Breast epithelium (tissue), 4 donors: ENCODE measurements at regions not wholly inside any gene's neighbourhood (a gene's known extent, or its start where the extent isn't known, plus 50 kb on each side); places are given as distances from the start of the nearest gene placed in this dataset.
A peak's percentile ranks its signal among the peaks of the same experiment; 100 is the strongest.

Source experiments
- DNase-seq, 2 donors: peaks; one replicate each; pipeline ENCODE4 v3.0.0-alpha.2; 2019; ENCODE audit warnings: low spot score in 2 of 2
- H3K27ac ChIP-seq, 2 donors: fragments of 200-600 bp; sonication (generic) in 1 of 2; one replicate each; pipeline ENCODE4 v1.5.1; 2016 to 2019; ENCODE audit warnings: mild to moderate bottlenecking in 1 of 2
- H3K27me3 ChIP-seq, 2 donors: fragments of 200-600 bp; sonication (generic) in 1 of 2; one replicate each; pipeline versions ENCODE4 v1.5.1 to v1.6.0; 2017 to 2019; ENCODE audit warnings: control low read depth in 1 of 2, mild to moderate bottlenecking in 1 of 2
- H3K36me3 ChIP-seq: fragments of 200-600 bp; one replicate; pipeline ENCODE4 v1.5.1; 2019
- H3K4me1 ChIP-seq, 2 donors: fragments of 200-600 bp; sonication (generic); one replicate each; pipeline ENCODE4 v1.5.1; 2016 to 2019; ENCODE audit warnings: control low read depth in 1 of 2
- H3K4me3 ChIP-seq, 3 donors: fragments of 200-600 bp; sonication (generic); 1 replicate in 2 of 3; 2 replicates in 1 of 3; pipeline ENCODE4 v1.5.1; 2016 to 2019; ENCODE audit warnings: mild to moderate bottlenecking in 3 of 3, moderate library complexity in 2 of 3
- H3K9me3 ChIP-seq, 2 donors: fragments of 200-600 bp; sonication (generic) in 1 of 2; one replicate each; pipeline ENCODE4 v1.5.1; 2016 to 2019; ENCODE audit warnings: control low read depth in 1 of 2
- POLR2A ChIP-seq: fragments of 450-650 bp; IDR thresholded peaks from one replicate; pipeline ENCODE4 v1.6.1; 2016; ENCODE audit warnings: antibody characterized with exemption, mild to moderate bottlenecking, moderate library complexity
- POLR2AphosphoS5 ChIP-seq, 3 donors: sonication (generic); formaldehyde crosslinking; IDR thresholded peaks; one replicate each; pipeline ENCODE4 v1.6.1; 2017; ENCODE audit warnings: antibody characterized with exemption in 3 of 3
- intact Hi-C: fragments of 100-400 bp; cut with DNase I; formaldehyde crosslinking; loops from one replicate; pipeline ENCODE4 v1.15.1; 2023; ENCODE audit warnings: low total_unique reads
- TF ChIP-seq, protein P1 (sequence below), 3 donors: fragments of 450-650 bp; IDR thresholded peaks; one replicate each; pipeline ENCODE4 v1.5.1; 2016 to 2017; ENCODE audit warnings: antibody characterized with exemption in 3 of 3, mild to moderate bottlenecking in 3 of 3, moderate library complexity in 3 of 3

DNA sequence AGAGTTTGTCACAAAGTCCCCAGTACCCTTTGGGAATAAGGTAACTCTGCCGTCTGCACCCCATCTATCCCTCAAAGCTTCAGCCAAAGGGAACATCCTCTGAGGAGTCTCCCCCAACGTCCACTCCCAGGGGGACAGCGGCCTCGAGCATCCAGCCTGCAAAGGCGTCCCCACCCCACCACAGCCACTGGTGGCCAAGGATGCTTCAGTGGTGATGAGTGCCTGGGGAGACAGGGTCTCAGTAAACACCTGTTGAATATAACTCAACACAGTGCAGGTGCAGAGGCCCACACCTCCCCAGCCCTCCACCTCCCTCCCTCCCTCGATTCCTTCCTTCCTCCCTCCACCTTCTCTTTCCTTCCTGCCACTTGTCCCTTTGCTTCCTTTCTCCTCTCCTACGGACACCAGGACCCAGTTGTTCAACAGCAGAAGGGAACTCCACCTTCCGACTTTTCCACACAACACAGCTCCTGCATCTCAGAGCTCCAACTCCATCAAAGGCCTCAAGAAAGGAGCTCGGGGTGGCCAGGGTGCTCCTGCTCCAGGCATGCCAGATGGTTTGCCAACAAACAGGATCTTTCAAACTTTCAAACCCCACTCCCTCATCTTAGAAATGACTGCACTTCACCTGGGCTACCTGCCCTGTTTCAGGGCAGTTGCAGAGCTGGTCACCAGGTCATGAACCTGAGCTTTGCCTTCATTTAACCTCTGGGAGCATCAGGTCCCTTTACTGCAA is 87.8 kb upstream of the SNTG2 start:
- no peak overlapping the region for H3K27ac ChIP-seq
- no peaks in the 10 kb centered on the region for H3K9me3 ChIP-seq
- no peaks in the 10 kb centered on the region for H3K4me1 ChIP-seq
- no peak for TF ChIP-seq POLR2AphosphoS5 (IDR thresholded peaks at IDR 0.05)
- TF ChIP-seq, protein P1, sequence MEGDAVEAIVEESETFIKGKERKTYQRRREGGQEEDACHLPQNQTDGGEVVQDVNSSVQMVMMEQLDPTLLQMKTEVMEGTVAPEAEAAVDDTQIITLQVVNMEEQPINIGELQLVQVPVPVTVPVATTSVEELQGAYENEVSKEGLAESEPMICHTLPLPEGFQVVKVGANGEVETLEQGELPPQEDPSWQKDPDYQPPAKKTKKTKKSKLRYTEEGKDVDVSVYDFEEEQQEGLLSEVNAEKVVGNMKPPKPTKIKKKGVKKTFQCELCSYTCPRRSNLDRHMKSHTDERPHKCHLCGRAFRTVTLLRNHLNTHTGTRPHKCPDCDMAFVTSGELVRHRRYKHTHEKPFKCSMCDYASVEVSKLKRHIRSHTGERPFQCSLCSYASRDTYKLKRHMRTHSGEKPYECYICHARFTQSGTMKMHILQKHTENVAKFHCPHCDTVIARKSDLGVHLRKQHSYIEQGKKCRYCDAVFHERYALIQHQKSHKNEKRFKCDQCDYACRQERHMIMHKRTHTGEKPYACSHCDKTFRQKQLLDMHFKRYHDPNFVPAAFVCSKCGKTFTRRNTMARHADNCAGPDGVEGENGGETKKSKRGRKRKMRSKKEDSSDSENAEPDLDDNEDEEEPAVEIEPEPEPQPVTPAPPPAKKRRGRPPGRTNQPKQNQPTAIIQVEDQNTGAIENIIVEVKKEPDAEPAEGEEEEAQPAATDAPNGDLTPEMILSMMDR (IDR thresholded peaks at IDR 0.05) = no peak
- intact Hi-C loops = no loop called here
- H3K36me3 ChIP-seq = no peaks in the 10 kb centered on the region
- no peaks in the 10 kb centered on the region for H3K27me3 ChIP-seq
- H3K4me3 ChIP-seq = no peak overlapping the region
- DNase-seq = no peak

DNA sequence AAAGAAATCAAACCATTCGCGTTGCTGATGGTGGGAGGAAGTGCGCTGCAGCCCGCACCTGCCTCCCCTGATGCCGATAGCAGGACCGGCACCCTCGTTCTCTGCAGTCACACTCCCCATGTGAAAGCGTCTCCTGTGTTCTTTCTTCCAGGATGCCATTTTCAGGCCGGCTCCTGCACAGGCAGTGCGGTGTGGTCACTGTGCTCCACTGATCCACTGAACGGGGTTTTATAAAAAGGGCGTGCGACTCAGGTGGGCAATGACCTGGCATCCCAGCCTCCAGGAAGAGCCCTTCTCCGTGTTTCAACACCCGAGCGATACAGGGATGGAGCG is 88.3 kb upstream of the SNTG2 start:
- no peaks in the 10 kb centered on the region for H3K4me1 ChIP-seq
- no peaks in the 10 kb centered on the region for H3K36me3 ChIP-seq
- intact Hi-C loops = no loop called here
- peak in 1 of 2 donors; percentile 20 for DNase-seq
- TF ChIP-seq, protein P1 (IDR thresholded peaks at IDR 0.05) = no peak
- TF ChIP-seq POLR2AphosphoS5 (IDR thresholded peaks at IDR 0.05) = no peak
- no peak for TF ChIP-seq POLR2A
- H3K4me3 ChIP-seq = no peak overlapping the region
- H3K9me3 ChIP-seq = no peaks in the 10 kb centered on the region
- H3K27ac ChIP-seq = no peak overlapping the region
- H3K27me3 ChIP-seq = no peaks in the 10 kb centered on the region

DNA sequence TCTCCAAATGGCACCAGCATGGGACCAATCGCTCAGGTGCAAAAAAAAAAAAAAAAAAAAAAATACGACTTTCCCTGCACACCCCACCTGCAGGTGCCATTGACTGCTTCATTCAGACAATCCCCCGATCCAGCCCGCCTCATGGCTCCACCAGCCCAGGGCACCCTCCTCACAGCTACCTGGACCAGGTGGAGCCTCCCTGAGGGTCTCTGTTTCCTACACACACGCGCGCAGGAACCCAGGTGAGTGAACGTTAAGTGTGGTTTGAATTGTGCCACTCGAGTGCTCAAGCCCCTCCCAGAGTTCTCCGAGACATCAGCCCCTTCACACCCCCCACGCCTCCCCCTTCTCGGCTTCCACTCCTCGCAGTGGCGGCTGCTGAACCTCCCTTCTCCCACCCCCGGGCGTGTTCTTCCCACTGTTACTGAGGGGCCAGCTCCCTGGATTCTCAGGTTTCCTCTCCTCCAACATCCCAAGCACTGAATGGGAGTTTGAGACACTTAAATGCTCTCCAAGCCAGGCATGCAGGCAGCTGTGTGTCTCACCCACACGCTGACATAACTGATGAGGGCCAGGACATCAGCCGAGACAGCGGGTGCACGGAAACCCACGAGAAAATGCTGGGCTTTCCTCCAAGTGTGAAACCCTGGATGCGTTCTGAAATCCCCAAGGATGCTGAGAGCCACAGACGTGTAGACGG is 88.8 kb upstream of the SNTG2 start:
- Histone ChIP-seq H3K36me3 (no peaks in the 10 kb centered on the region), H3K4me3 (no peak overlapping the region), H3K4me1 (no peaks in the 10 kb centered on the region), H3K9me3 (no peaks in the 10 kb centered on the region), H3K27me3 (no peaks in the 10 kb centered on the region), H3K27ac (no peak overlapping the region)
- peak in 1 of 2 donors; percentile 20 for DNase-seq
- TF ChIP-seq POLR2AphosphoS5 (IDR thresholded peaks at IDR 0.05) (no peak), POLR2A (no peak)
- TF ChIP-seq, protein P1 (IDR thresholded peaks at IDR 0.05) = no peak
- intact Hi-C loops = no loop called here

- no peaks in the 10 kb centered on the region for H3K27me3 ChIP-seq
- H3K4me1 ChIP-seq = no peaks in the 10 kb centered on the region
- intact Hi-C loops = no loop called here
- no peak overlapping the region for H3K4me3 ChIP-seq
- no peaks in the 10 kb centered on the region for H3K36me3 ChIP-seq
- no peak overlapping the region for H3K27ac ChIP-seq
- TF ChIP-seq POLR2A = no peak
- no peak for TF ChIP-seq POLR2AphosphoS5 (IDR thresholded peaks at IDR 0.05)
- TF ChIP-seq, protein P1 (IDR thresholded peaks at IDR 0.05) = no peak
- no peaks in the 10 kb centered on the region for H3K9me3 ChIP-seq
- no peak for DNase-seq
Observed at GRCh38 chr2:860259-860855, 90.3 kb upstream of the SNTG2 start.

GRCh38 chr2:858646-859045 is 92.0 kb upstream of the SNTG2 start:
- intact Hi-C loops = no loop called here
- Histone ChIP-seq H3K4me1 (no peaks in the 10 kb centered on the region), H3K4me3 (no peak overlapping the region), H3K27ac (no peak overlapping the region), H3K9me3 (no peaks in the 10 kb centered on the region), H3K27me3 (no peaks in the 10 kb centered on the region), H3K36me3 (no peaks in the 10 kb centered on the region)
- DNase-seq = no peak
- TF ChIP-seq, protein P1 (IDR thresholded peaks at IDR 0.05) = no peak
- TF ChIP-seq POLR2AphosphoS5 (IDR thresholded peaks at IDR 0.05) (no peak), POLR2A (no peak)
